HG03469 (cell line): ENCODE measurements at regions not wholly inside any gene's neighbourhood (a gene's known extent, or its start where the extent isn't known, plus 50 kb on each side); places are given as distances from the start of the nearest gene placed in this dataset.
"Not testable (repeated sequence)": the region's sequence is repeated elsewhere in the genome, so short reads cannot be mapped to it uniquely, and the experiment has no call there.

Source experiments
- ATAC-seq: cut with Tn5 transposase; IDR thresholded peaks from one replicate; pipeline ENCODE4 v1.9.1; 2021; ENCODE audit warnings: mild to moderate bottlenecking, moderate library complexity, moderate number of reproducible peaks; ENCODE audit not compliant: unreplicated experiment

GRCh38 chr12:82625523-82625922, 61.2 kb upstream of the TMTC2 start:
- no peak for ATAC-seq

- ATAC-seq = no peak
These were observed 58.9 kb upstream of the TMTC2 start for GRCh38 chr12:82627799-82628198.

DNA sequence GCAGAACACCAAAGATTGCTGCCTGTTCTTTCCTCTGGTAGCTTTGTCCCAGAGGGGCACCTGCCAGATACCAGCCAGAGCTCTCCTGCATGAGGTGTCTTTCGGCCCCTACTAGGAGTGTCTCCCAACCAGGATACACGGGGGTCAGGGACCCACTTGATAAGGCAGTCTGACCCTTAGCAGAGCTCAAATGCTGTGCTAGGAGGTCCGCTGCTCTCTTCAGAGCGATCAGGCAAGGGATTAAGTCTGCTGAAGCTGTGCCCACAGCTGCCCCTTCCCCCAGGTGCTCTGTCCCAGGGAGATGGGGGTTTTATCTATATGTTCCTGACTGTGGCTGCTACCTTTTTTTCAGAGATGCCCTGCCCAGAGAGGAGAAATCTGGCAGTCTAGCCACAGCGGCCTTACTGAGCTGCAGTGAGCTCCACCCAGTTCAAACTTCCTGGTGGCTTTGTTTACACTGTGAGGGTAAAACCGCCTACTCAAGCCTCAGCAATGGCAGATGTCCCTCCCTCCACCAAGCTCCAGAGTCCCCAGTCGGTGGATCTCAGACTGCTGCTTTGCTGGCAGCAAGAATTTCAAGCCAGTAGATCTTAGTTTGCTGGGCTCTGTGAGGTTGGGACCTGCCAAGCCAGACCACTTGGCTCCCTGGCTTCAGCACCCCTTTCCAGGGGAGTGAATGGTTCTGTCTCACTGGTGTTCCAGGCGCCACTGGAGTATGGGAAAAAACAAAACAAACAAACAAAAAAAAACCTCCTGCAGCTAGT, 52.0 kb upstream of the TMTC2 start:
- ATAC-seq = not testable (repeated sequence)

- ATAC-seq = no peak
These were observed 51.4 kb upstream of the TMTC2 start for GRCh38 chr12:82635263-82635662.
